Upper lobe of left lung (tissue), 6 donors: ENCODE measurements at regions not wholly inside any gene's neighbourhood (a gene's known extent, or its start where the extent isn't known, plus 50 kb on each side); places are given as distances from the start of the nearest gene placed in this dataset.

ENCODE experiments used
- ATAC-seq, 2 donors: fragments of 200-7000 bp; cut with Tn5 transposase; one replicate each; pipeline ENCODE4 v1.9.1; 2022; ENCODE audit warnings: mild to moderate bottlenecking in 2 of 2, moderate library complexity in 2 of 2; ENCODE audit not compliant: low FRiP score in 2 of 2
- DNase-seq, 2 donors: peaks; one replicate each; pipeline ENCODE4 v3.0.0-alpha.2; 2019 to 2020
- H3K27ac ChIP-seq, 4 donors: fragments of 200-600 bp; sonication (generic); one replicate each; pipeline ENCODE4 v1.5.1; 2016 to 2019
- H3K27me3 ChIP-seq, 4 donors: fragments of 200-600 bp; sonication (generic); one replicate each; pipeline ENCODE4 v1.5.1; 2017 to 2019
- H3K36me3 ChIP-seq, 4 donors: fragments of 200-600 bp; sonication (generic); one replicate each; pipeline ENCODE4 v1.5.1; 2016 to 2019
- H3K4me1 ChIP-seq, 4 donors: fragments of 200-600 bp; sonication (generic); one replicate each; pipeline ENCODE4 v1.5.1; 2018 to 2019
- H3K4me3 ChIP-seq, 4 donors: fragments of 200-600 bp; sonication (generic); one replicate each; pipeline ENCODE4 v1.5.1; 2017 to 2019; ENCODE audit warnings: mild to moderate bottlenecking in 2 of 4, moderate library complexity in 1 of 4
- H3K9me3 ChIP-seq, 4 donors: fragments of 200-600 bp; sonication (generic); one replicate each; pipeline ENCODE4 v1.5.1; 2018 to 2019
- CTCF ChIP-seq, 6 experiments: fragments of 450-650 bp in 4 of 6; fragments of 200-600 bp in 2 of 6; sonication (generic) in 2 of 6; IDR thresholded peaks; one replicate each; pipeline ENCODE4 v1.5.1; 2016 to 2019; ENCODE audit warnings: antibody characterized with exemption in 6 of 6
- EP300 ChIP-seq, 4 donors: sonication (generic); formaldehyde crosslinking; IDR thresholded peaks; one replicate each; pipeline ENCODE4 v1.5.1; 2017; ENCODE audit warnings: antibody characterized with exemption in 4 of 4, control low read depth in 2 of 4
- POLR2A ChIP-seq, 4 donors: fragments of 450-650 bp; IDR thresholded peaks; one replicate each; pipeline ENCODE4 v1.5.1; 2016 to 2017; ENCODE audit warnings: antibody characterized with exemption in 4 of 4, mild to moderate bottlenecking in 2 of 4
- POLR2AphosphoS5 ChIP-seq, 2 donors: sonication (generic); formaldehyde crosslinking; IDR thresholded peaks; one replicate each; pipeline ENCODE4 v1.5.1; 2017; ENCODE audit warnings: antibody characterized with exemption in 2 of 2
- WGBS, 2 donors: methylation state at CpG; one replicate each; pipeline ENCODE4 v1.1.5; 2017 to 2018; 5-methylcytosine and 5-hydroxymethylcytosine counted together
- donor health status: DM: no; HTN: no; CAD: no; lungs with moderate emphysema.
- donor health status: DM: no; HTN: yes; CAD: no; lungs with severe emphysema.

DNA sequence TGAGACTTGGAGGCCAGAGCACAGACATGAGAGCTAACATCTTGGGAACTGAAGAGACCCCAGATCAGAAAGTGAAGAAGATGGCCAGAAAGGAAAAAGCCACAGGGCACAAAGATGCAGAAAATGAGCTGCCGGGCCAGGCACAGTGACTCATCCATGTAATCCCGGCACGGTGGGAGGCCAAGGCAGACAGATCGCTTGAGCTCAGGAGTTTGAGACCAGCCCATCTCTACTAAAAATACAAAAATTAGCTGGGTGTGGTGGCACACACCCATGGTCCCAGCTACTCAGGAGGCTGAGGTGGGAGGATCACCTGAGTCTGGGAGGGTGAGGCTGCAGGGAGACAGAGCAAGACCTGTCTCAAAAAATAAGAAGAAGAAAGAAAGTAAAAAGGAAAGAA lies 81.4 kb upstream of the MGMT start:
- H3K36me3 ChIP-seq, result no peaks in the 10 kb centered on the region
- ATAC-seq, result no peak
- H3K9me3 ChIP-seq, result no peaks in the 10 kb centered on the region
- H3K4me1 ChIP-seq, result no peaks in the 10 kb centered on the region
- 90 to 97% methylated on average over 4 of the region's 4 CpGs for WGBS, 2 donors
- no peak for TF ChIP-seq EP300 (IDR thresholded peaks at IDR 0.05)
- TF ChIP-seq POLR2A (IDR thresholded peaks at IDR 0.05), result no peak
- no peak for TF ChIP-seq POLR2AphosphoS5 (IDR thresholded peaks at IDR 0.05)
- no peak for TF ChIP-seq CTCF (IDR thresholded peaks at IDR 0.05)
- no peak for DNase-seq
- H3K27me3 ChIP-seq, result no peaks in the 10 kb centered on the region
- no peak overlapping the region for H3K4me3 ChIP-seq
- no peak overlapping the region for H3K27ac ChIP-seq

DNA sequence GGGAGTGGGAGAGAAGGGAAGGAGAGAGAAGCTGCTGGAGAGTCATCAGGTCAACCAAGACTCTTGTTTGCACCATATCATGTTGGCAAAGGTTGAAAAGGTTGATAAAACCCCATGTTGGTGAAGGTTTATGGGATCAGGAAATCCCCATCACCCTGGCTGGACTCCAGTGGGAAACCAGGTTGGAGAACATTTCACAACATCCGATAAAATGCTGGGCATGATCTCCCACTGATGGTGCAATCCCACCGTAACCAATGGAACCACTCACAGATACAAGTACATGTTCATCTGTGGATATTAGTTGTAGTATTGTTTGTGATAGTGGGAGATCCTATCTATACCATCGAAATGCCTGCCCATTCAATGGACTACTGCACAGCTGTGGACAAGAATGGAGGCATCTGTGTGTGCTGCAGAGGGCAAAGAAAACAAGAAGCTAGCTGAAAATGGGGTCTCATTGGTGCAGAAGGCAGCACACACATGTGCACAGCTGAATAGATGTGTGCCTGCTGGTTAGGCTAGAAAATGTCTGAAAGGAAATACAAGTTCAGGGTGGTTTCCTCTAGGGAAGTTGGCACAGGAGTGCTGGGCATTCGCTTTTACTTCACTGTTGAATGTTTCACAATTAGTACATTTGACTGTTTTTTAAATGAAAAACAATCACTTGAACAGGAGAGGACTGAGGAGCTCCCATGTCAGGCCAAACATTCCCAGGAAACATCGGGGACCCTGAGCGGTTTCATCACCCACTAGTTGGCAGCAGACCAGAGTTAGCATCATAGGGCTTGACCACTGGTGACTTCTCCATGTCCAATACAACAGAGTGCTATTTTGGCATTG lies 80.4 kb upstream of the MGMT start:
- H3K9me3 ChIP-seq, result no peaks in the 10 kb centered on the region
- H3K27me3 ChIP-seq, result no peaks in the 10 kb centered on the region
- ATAC-seq (no peak), DNase-seq (no peak)
- H3K27ac ChIP-seq, result no peak overlapping the region
- no peak overlapping the region for H3K4me3 ChIP-seq
- H3K4me1 ChIP-seq, result no peaks in the 10 kb centered on the region
- 52 to 76% methylated on average over 6 of the region's 6 CpGs for WGBS, 2 donors
- no peaks in the 10 kb centered on the region for H3K36me3 ChIP-seq
- TF ChIP-seq CTCF (IDR thresholded peaks at IDR 0.05) (no peak), POLR2A (IDR thresholded peaks at IDR 0.05) (no peak), POLR2AphosphoS5 (IDR thresholded peaks at IDR 0.05) (no peak), EP300 (IDR thresholded peaks at IDR 0.05) (no peak)

- WGBS, 2 donors, result 76 to 92% methylated on average over 5 of the region's 5 CpGs
- Histone ChIP-seq H3K36me3 (no peaks in the 10 kb centered on the region), H3K4me1 (no peaks in the 10 kb centered on the region), H3K27me3 (no peaks in the 10 kb centered on the region), H3K9me3 (no peaks in the 10 kb centered on the region), H3K27ac (no peak overlapping the region), H3K4me3 (no peak overlapping the region)
- TF ChIP-seq EP300 (IDR thresholded peaks at IDR 0.05) (no peak), POLR2A (IDR thresholded peaks at IDR 0.05) (no peak), POLR2AphosphoS5 (IDR thresholded peaks at IDR 0.05) (no peak), CTCF (IDR thresholded peaks at IDR 0.05) (no peak)
- DNase-seq (no peak), ATAC-seq (no peak)
These were observed 79.8 kb upstream of the MGMT start for GRCh38 chr10:129387258-129387525.

DNA sequence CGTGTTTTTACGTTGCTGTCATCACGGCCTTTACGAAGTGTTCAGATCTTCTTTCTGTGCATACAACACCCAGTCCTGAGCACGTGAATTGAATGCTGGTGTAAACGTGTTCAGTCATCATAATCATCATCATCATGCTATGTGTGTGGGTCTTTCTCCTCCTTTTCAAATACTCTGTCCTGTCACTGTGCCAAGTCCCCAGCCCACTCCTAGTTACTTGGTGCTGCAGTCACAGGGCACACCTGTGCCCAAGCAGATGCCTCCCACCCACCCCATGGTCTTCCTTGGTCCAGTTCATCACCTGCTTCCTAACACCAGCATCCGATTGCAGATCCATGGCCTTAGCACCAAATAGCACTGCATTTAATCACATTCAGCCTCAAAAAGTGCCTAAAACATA lies 78.6 kb upstream of the MGMT start:
- Histone ChIP-seq H3K4me1 (no peaks in the 10 kb centered on the region), H3K36me3 (no peaks in the 10 kb centered on the region), H3K9me3 (no peaks in the 10 kb centered on the region), H3K4me3 (no peak overlapping the region), H3K27ac (no peak overlapping the region), H3K27me3 (no peaks in the 10 kb centered on the region)
- ATAC-seq (no peak), DNase-seq (no peak)
- 90% methylated on average over 7 of the region's 7 CpGs for WGBS, 2 donors
- no peak for TF ChIP-seq EP300 (IDR thresholded peaks at IDR 0.05)

DNA sequence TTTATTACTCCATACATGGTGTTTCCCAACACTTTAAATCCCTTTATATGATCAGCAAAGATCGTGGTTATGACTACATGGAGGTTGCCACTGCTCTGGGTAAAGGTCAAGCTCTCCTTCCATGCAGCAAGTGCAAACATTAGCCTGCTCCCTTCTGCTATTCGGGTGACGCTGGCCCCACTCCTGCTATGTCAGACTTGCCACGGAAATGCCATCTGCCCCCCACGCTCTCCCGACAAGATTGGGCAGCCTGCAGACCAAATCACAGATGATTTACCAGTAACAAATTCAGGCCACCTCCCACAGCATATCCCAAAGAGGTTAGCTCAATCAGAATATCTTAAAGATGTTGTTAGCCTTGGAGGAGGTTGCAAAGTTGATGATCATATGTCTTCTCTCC lies 77.8 kb upstream of the MGMT start:
- no peaks in the 10 kb centered on the region for H3K27me3 ChIP-seq
- no peaks in the 10 kb centered on the region for H3K9me3 ChIP-seq
- ATAC-seq, result no peak
- H3K4me1 ChIP-seq, result no peaks in the 10 kb centered on the region
- 79 to 82% methylated on average over 6 of the region's 6 CpGs for WGBS, 2 donors
- H3K27ac ChIP-seq, result no peak overlapping the region
- TF ChIP-seq CTCF (IDR thresholded peaks at IDR 0.05), result no peak
- no peak for TF ChIP-seq EP300 (IDR thresholded peaks at IDR 0.05)
- TF ChIP-seq POLR2A (IDR thresholded peaks at IDR 0.05), result no peak
- TF ChIP-seq POLR2AphosphoS5 (IDR thresholded peaks at IDR 0.05), result no peak
- DNase-seq, result no peak
- H3K4me3 ChIP-seq, result no peak overlapping the region
- no peaks in the 10 kb centered on the region for H3K36me3 ChIP-seq
